Activated B cell treated with CpG ODN at 0.5 μM for 24 hours (primary cell): ENCODE measurements at regions not wholly inside any gene's neighbourhood (a gene's known extent, or its start where the extent isn't known, plus 50 kb on each side); places are given as distances from the start of the nearest gene placed in this dataset.

Experiments used
- ATAC-seq: fragments of 200-7000 bp; cut with Tn5 transposase; one replicate; pipeline ENCODE4 v1.10.0; 2021; ENCODE audit warnings: low read depth, mild to moderate bottlenecking, moderate library complexity
- CTCF ChIA-PET: fragments of 350-600 bp; sonication (Branson Sonifier 250); formaldehyde crosslinking; loops from one replicate; lab custom pipeline; 2021; ENCODE audit warnings: antibody characterized with exemption; lab: Charles Lee
- POLR2A ChIA-PET: fragments of 350-600 bp; sonication (Branson Sonifier 250); formaldehyde crosslinking; loops from one replicate; lab custom pipeline; 2021; ENCODE audit warnings: antibody characterized with exemption; lab: Charles Lee
- DNase-seq: peaks from one replicate; pipeline ENCODE4 v3.0.0; 2022
- H3K27ac Mint-ChIP-seq: one replicate; pipeline ENCODE4 v1.8.0; 2020; ENCODE audit warnings: mixed read lengths
- H3K27me3 Mint-ChIP-seq: one replicate; pipeline ENCODE4 v1.8.0; 2021; ENCODE audit warnings: mixed read lengths
- H3K36me3 Mint-ChIP-seq: one replicate; pipeline ENCODE4 v1.8.0; 2021; ENCODE audit warnings: low read depth, mixed read lengths
- H3K4me1 Mint-ChIP-seq: one replicate; pipeline ENCODE4 v1.8.0; 2021; ENCODE audit warnings: mixed read lengths
- H3K4me3 Mint-ChIP-seq: one replicate; pipeline ENCODE4 v1.8.0; 2020; ENCODE audit warnings: mild to moderate bottlenecking, mixed read lengths
- H3K9me3 Mint-ChIP-seq: one replicate; pipeline ENCODE4 v1.8.0; 2020; ENCODE audit warnings: mixed read lengths
- intact Hi-C: fragments of 100-400 bp; cut with micrococcal nuclease; formaldehyde crosslinking; loops from one replicate; pipeline ENCODE4 v1.15.1; 2024
- TF ChIP-seq, protein P1 (sequence below): fragments of 200-600 bp; IDR thresholded peaks from one replicate; pipeline ENCODE4 v1.8.0; 2022; ENCODE audit warnings: antibody characterized with exemption, mild to moderate bottlenecking

- no peak for ATAC-seq
- TF ChIP-seq, protein P1, sequence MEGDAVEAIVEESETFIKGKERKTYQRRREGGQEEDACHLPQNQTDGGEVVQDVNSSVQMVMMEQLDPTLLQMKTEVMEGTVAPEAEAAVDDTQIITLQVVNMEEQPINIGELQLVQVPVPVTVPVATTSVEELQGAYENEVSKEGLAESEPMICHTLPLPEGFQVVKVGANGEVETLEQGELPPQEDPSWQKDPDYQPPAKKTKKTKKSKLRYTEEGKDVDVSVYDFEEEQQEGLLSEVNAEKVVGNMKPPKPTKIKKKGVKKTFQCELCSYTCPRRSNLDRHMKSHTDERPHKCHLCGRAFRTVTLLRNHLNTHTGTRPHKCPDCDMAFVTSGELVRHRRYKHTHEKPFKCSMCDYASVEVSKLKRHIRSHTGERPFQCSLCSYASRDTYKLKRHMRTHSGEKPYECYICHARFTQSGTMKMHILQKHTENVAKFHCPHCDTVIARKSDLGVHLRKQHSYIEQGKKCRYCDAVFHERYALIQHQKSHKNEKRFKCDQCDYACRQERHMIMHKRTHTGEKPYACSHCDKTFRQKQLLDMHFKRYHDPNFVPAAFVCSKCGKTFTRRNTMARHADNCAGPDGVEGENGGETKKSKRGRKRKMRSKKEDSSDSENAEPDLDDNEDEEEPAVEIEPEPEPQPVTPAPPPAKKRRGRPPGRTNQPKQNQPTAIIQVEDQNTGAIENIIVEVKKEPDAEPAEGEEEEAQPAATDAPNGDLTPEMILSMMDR: no peak
Measured at GRCh38 chr1:8118031-8118451, 91.9 kb upstream of the ERRFI1 start.

GRCh38 chr1:8116894-8117264 lies 90.8 kb upstream of the ERRFI1 start:
- no peak for DNase-seq
- no peaks in the 10 kb centered on the region for H3K36me3 Mint-ChIP-seq
- no peak for ATAC-seq
- intact Hi-C loops: no loop called here
- peaks cover 20% of the 10 kb centered on the region for H3K27me3 Mint-ChIP-seq
- CTCF ChIA-PET: no interaction called here
- H3K4me3 Mint-ChIP-seq: no peak overlapping the region
- peaks cover 8% of the 10 kb centered on the region for H3K4me1 Mint-ChIP-seq
- H3K9me3 Mint-ChIP-seq: no peaks in the 10 kb centered on the region
- H3K27ac Mint-ChIP-seq: no peak overlapping the region
- TF ChIP-seq, protein P1: no peak
- POLR2A ChIA-PET: no interaction called here

More at GRCh38 chr1:8118031-8118451, 91.9 kb upstream of the ERRFI1 start:
- Mint-ChIP-seq H3K27ac (no peak overlapping the region), H3K27me3 (peaks cover 20% of the 10 kb centered on the region), H3K9me3 (no peaks in the 10 kb centered on the region), H3K4me3 (no peak overlapping the region), H3K4me1 (peaks cover 8% of the 10 kb centered on the region), H3K36me3 (no peaks in the 10 kb centered on the region)
- DNase-seq: no peak
- CTCF ChIA-PET: no interaction called here
- POLR2A ChIA-PET: interaction anchor here (0.5 kb wide), 1 partner anchor 13 kb away, joined by 3 read pairs; no protein-coding TSS in a partner anchor
- intact Hi-C loops: no loop called here

DNA sequence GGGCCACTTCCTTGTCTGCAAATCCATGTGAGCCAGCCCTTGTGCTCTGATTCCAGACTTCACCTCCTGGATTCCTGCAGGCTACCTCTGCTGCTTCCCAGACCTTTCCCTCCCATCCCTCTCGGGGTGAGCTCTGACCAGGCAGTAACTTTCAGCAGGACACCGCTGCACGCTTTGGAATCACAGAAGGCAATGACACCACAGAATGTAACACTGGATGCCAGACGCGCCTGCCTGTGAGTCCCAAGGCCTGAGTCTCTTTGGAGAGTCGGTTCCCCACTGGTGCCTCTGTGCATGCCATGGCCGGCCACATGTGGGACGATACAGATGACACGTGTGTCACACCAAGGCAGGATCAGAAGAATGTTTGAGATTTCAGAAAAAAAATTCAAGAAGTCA lies 89.7 kb upstream of the ERRFI1 start:
- no peaks in the 10 kb centered on the region for H3K9me3 Mint-ChIP-seq
- H3K27me3 Mint-ChIP-seq: peaks cover 14% of the 10 kb centered on the region
- intact Hi-C loops: no loop called here
- ATAC-seq: no peak
- TF ChIP-seq, protein P1: no peak
- ChIA-PET POLR2A (no interaction called here), CTCF (interaction anchor here (0.7 kb wide), 1 partner anchor 13 kb away, joined by 3 read pairs; no protein-coding TSS in a partner anchor)
- H3K4me3 Mint-ChIP-seq: no peak overlapping the region
- H3K36me3 Mint-ChIP-seq: no peaks in the 10 kb centered on the region
- no peak overlapping the region for H3K27ac Mint-ChIP-seq
- DNase-seq: no peak
- peaks cover 1% of the 10 kb centered on the region for H3K4me1 Mint-ChIP-seq

- no peak for ATAC-seq
- no peaks in the 10 kb centered on the region for H3K9me3 Mint-ChIP-seq
- POLR2A ChIA-PET: no interaction called here
- intact Hi-C loops: no loop called here
- peaks cover 12% of the 10 kb centered on the region for H3K27me3 Mint-ChIP-seq
- no peak for DNase-seq
- CTCF ChIA-PET: interaction anchor here (0.7 kb wide), 1 partner anchor 12 kb away, joined by 3 read pairs; no protein-coding TSS in a partner anchor
- H3K27ac Mint-ChIP-seq: no peak overlapping the region
- TF ChIP-seq, protein P1: no peak
- H3K4me1 Mint-ChIP-seq: no peaks in the 10 kb centered on the region
- H3K36me3 Mint-ChIP-seq: no peaks in the 10 kb centered on the region
- H3K4me3 Mint-ChIP-seq: no peak overlapping the region
Measured at GRCh38 chr1:8115031-8115768, 89.1 kb upstream of the ERRFI1 start.

DNA sequence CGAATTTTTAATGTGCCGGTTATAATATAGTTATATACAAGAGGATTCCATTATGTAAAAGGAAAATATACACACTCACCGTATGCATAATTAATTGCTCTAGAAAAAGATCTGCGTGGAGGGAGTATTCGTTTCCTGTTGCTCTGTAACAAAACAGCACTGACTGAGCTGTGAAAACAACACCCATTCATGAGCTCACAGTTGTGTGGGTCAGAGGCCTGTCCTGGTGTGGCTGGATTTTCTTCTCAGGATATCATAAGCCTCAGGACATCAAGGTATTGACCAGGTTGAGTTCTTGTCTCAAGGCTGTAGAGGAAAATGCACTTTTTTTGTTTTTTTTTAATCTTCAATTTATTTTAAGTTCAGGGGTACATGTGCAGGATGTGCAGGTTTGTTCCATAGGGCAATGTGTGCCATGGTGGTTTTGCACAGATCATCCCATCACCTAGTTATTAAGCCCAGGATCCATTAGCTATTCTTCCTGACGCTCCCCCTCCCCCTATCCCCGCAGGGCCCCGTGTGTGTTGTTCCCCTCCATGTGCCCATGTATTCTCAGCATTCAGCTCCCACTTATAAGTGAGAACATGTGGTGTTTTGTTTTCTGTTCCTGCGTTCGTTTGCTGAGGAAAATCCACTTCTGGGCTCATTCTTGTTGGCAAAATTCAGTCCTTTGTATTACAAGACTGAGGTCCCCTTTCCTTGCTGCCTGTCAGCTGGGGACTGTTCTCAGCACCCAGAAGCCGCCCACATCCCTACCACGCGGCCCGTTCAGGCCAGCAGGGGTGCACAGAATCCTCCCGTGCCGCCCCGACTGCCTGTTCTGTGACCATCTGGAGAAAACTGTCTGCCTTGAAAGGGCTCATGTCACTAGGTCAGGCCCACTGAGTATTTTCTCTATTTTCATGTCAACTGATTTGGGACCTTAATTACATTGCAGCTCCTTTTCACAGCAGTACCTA lies 87.4 kb upstream of the ERRFI1 start:
- CTCF ChIA-PET: no interaction called here
- intact Hi-C loops: no loop called here
- Mint-ChIP-seq H3K4me1 (no peaks in the 10 kb centered on the region), H3K9me3 (no peaks in the 10 kb centered on the region), H3K4me3 (no peak overlapping the region), H3K27me3 (peaks cover 7% of the 10 kb centered on the region), H3K36me3 (no peaks in the 10 kb centered on the region), H3K27ac (no peak overlapping the region)
- ATAC-seq: no peak
- DNase-seq: no peak
- TF ChIP-seq, protein P1: no peak
- POLR2A ChIA-PET: no interaction called here
